ENCODE measurements at regions not wholly inside any gene's neighbourhood (a gene's known extent, or its start where the extent isn't known, plus 50 kb on each side); places are given as distances from the start of the nearest gene placed in this dataset.

GRCh38 chr13:91278888-91279287, 68.6 kb upstream of the MIR17HG start:
- H3K9me3 ChIP-seq (ENCODE audit: control insufficient read depth in 1 of 2, insufficient read depth in 1 of 2, low read depth in 1 of 2, low read length in 2 of 2) = no peaks in the 10 kb centered on the region
- no peak overlapping the region for H3K9ac ChIP-seq (ENCODE audit: low read length)
- POLR2A ChIA-PET = no interaction called here
- no peaks in the 10 kb centered on the region for H3K9me2 ChIP-seq (ENCODE audit: insufficient read depth)
- DNase-seq (ENCODE audit: low read depth, low spot score) (no peak), ATAC-seq (no peak)
- H3K4me2 ChIP-seq (ENCODE audit: low read length) = no peak overlapping the region
- no peaks in the 10 kb centered on the region for H3K27me3 ChIP-seq (ENCODE audit: insufficient read depth, low read length)
- no peak overlapping the region for H2AFZ ChIP-seq (ENCODE audit: low read depth, low read length, poor library complexity, severe bottlenecking)
- H4K20me1 ChIP-seq (ENCODE audit: insufficient read depth) = no peaks in the 10 kb centered on the region
- no peaks in the 10 kb centered on the region for H3K79me2 ChIP-seq (ENCODE audit: insufficient read depth, low read length)
- RAD21 ChIA-PET (ENCODE audit: low non-redundant PET in 1 of 2, low total read pairs in 2 of 2, uncharacterized antibody in 2 of 2, unreplicated experiment in 2 of 2) = no interaction called here
- CTCF ChIA-PET = no interaction called here
- no peak overlapping the region for H3K4me3 ChIP-seq (replicated peaks in 1 of 2; ENCODE audit: low read depth in 1 of 2, low read length in 2 of 2)
- H3K36me3 ChIP-seq (ENCODE audit: control insufficient read depth in 1 of 2, insufficient read depth in 2 of 2, low read length in 2 of 2) = no peaks in the 10 kb centered on the region
- intact Hi-C loops (cut with micrococcal nuclease) = no loop called here
- no peak overlapping the region for H3K27ac ChIP-seq (ENCODE audit: low read depth, low read length)
- TF ChIP-seq JUND (IDR thresholded peaks at IDR 0.05) (no peak), SP1 (IDR thresholded peaks at IDR 0.05; ENCODE audit: low read depth) (no peak), FOSL1 (IDR thresholded peaks at IDR 0.05; ENCODE audit: low read depth) (no peak), MAX (IDR thresholded peaks at IDR 0.05) (no peak), YY1 (IDR thresholded peaks at IDR 0.05; ENCODE audit: extremely low read depth, insufficient replicate concordance, low read depth, low read length) (no peak), SIN3A (IDR thresholded peaks at IDR 0.05; ENCODE audit: low read depth) (no peak), POLR2A (IDR thresholded peaks at IDR 0.05; ENCODE audit: borderline replicate concordance, extremely low read depth, insufficient read depth, insufficient read length) (no peak), CTCF (IDR thresholded peaks at IDR 0.05 in 2 of 3, conservative IDR thresholded peaks at IDR 0.05 in 1 of 3; ENCODE audit: borderline replicate concordance in 1 of 3, insufficient read depth in 1 of 3, low read depth in 2 of 3, low read length in 2 of 3) (no peak)
- no TSS peak for BruUV-seq (replicated peaks)
- no peaks in the 10 kb centered on the region for H3K4me1 ChIP-seq (ENCODE audit: control insufficient read depth in 1 of 2, insufficient read depth in 2 of 2, low read length in 2 of 2)

GRCh38 chr13:91280801-91281200, 66.7 kb upstream of the MIR17HG start:
- intact Hi-C loops (cut with micrococcal nuclease) = no loop called here
- ATAC-seq (no peak), DNase-seq (ENCODE audit: low read depth, low spot score) (no peak)
- no peak overlapping the region for H2AFZ ChIP-seq (ENCODE audit: low read depth, low read length, poor library complexity, severe bottlenecking)
- no peaks in the 10 kb centered on the region for H3K9me3 ChIP-seq (ENCODE audit: control insufficient read depth in 1 of 2, insufficient read depth in 1 of 2, low read depth in 1 of 2, low read length in 2 of 2)
- BruUV-seq (replicated peaks) = no TSS peak
- POLR2A ChIA-PET = no interaction called here
- no peak overlapping the region for H3K4me3 ChIP-seq (replicated peaks in 1 of 2; ENCODE audit: low read depth in 1 of 2, low read length in 2 of 2)
- no peak overlapping the region for H3K4me2 ChIP-seq (ENCODE audit: low read length)
- no peak overlapping the region for H3K9ac ChIP-seq (ENCODE audit: low read length)
- no peaks in the 10 kb centered on the region for H3K79me2 ChIP-seq (ENCODE audit: insufficient read depth, low read length)
- no peak overlapping the region for H3K27ac ChIP-seq (ENCODE audit: low read depth, low read length)
- H3K36me3 ChIP-seq (ENCODE audit: control insufficient read depth in 1 of 2, insufficient read depth in 2 of 2, low read length in 2 of 2) = no peaks in the 10 kb centered on the region
- no peaks in the 10 kb centered on the region; the same call in 1 of the 2 replicates for H3K27me3 ChIP-seq (ENCODE audit: insufficient read depth, low read length)
- H3K4me1 ChIP-seq (ENCODE audit: control insufficient read depth in 1 of 2, insufficient read depth in 2 of 2, low read length in 2 of 2) = no peaks in the 10 kb centered on the region
- H4K20me1 ChIP-seq (ENCODE audit: insufficient read depth) = no peaks in the 10 kb centered on the region
- RAD21 ChIA-PET (ENCODE audit: low non-redundant PET in 1 of 2, low total read pairs in 2 of 2, uncharacterized antibody in 2 of 2, unreplicated experiment in 2 of 2) = no interaction called here
- no peaks in the 10 kb centered on the region for H3K9me2 ChIP-seq (ENCODE audit: insufficient read depth)
- CTCF ChIA-PET = no interaction called here
- TF ChIP-seq FOSL1 (IDR thresholded peaks at IDR 0.05; ENCODE audit: low read depth) (no peak), SP1 (IDR thresholded peaks at IDR 0.05; ENCODE audit: low read depth) (no peak), CBX3 (IDR thresholded peaks at IDR 0.05; ENCODE audit: low read depth) (no peak), EZH2phosphoT487 (IDR thresholded peaks at IDR 0.05; ENCODE audit: borderline replicate concordance) (no peak), ELF1 (IDR thresholded peaks at IDR 0.05; ENCODE audit: borderline replicate concordance, low read depth) (no peak), MAX (IDR thresholded peaks at IDR 0.05) (no peak), ZBTB33 (IDR thresholded peaks at IDR 0.05; ENCODE audit: extremely low read depth, insufficient replicate concordance, low read length) (no peak), JUND (IDR thresholded peaks at IDR 0.05) (no peak), EZH2 (IDR thresholded peaks at IDR 0.05) (no peak), SIN3A (IDR thresholded peaks at IDR 0.05; ENCODE audit: low read depth) (no peak), TCF7L2 (IDR thresholded peaks at IDR 0.05; ENCODE audit: borderline replicate concordance, extremely low read depth, insufficient read depth, insufficient read length) (no peak)

Measured in HCT116 (cell line).